Ascending aorta (tissue), 2 donors: ENCODE measurements at regions not wholly inside any gene's neighbourhood (a gene's known extent, or its start where the extent isn't known, plus 50 kb on each side); places are given as distances from the start of the nearest gene placed in this dataset.
A peak's percentile ranks its signal among the peaks of the same experiment; 100 is the strongest.

ENCODE experiments used
- DNase-seq, 2 donors: peaks; one replicate each; pipeline ENCODE4 v3.0.0-alpha.2; 2019; ENCODE audit warnings: low spot score in 2 of 2
- H3K27ac ChIP-seq, 2 donors: fragments of 200-600 bp; sonication (generic); one replicate each; pipeline ENCODE4 v1.5.1; 2016 to 2017; ENCODE audit warnings: mild to moderate bottlenecking in 1 of 2
- H3K27me3 ChIP-seq: fragments of 200-600 bp; sonication (generic); one replicate; pipeline ENCODE4 v1.5.1; 2017
- H3K36me3 ChIP-seq, 2 donors: fragments of 200-600 bp; sonication (generic); one replicate each; pipeline ENCODE4 v1.5.1; 2016
- H3K4me1 ChIP-seq, 2 donors: fragments of 200-600 bp; sonication (generic); one replicate each; pipeline ENCODE4 v1.5.1; 2016 to 2017; ENCODE audit warnings: mild to moderate bottlenecking in 1 of 2
- H3K4me3 ChIP-seq, 2 donors: fragments of 200-600 bp; sonication (generic); one replicate each; pipeline ENCODE4 v1.5.1; 2016 to 2017; ENCODE audit warnings: mild to moderate bottlenecking in 1 of 2
- H3K9me3 ChIP-seq, 2 donors: fragments of 200-600 bp; sonication (generic); one replicate each; pipeline ENCODE4 v1.5.1; 2016
- CTCF ChIP-seq, 3 experiments: fragments of 200-600 bp in 2 of 3; fragments of 450-650 bp in 1 of 3; sonication (generic) in 2 of 3; IDR thresholded peaks; one replicate each; pipeline ENCODE4 v1.5.1; 2016 to 2019; ENCODE audit warnings: antibody characterized with exemption in 3 of 3, mild to moderate bottlenecking in 1 of 3, moderate library complexity in 1 of 3
- intact Hi-C: fragments of 100-400 bp; cut with DNase I; formaldehyde crosslinking; loops from one replicate; pipeline ENCODE4 v1.15.1; 2023

GRCh38 chr10:78775891-78776290, 292.9 kb upstream of the ZMIZ1 start:
- H3K4me3 ChIP-seq, result no peak overlapping the region
- peaks cover 8 to 33% of the 10 kb centered on the region in 2 donors for H3K4me1 ChIP-seq
- no peak for TF ChIP-seq CTCF (IDR thresholded peaks at IDR 0.05)
- no peaks in the 10 kb centered on the region for H3K27me3 ChIP-seq
- no peak for DNase-seq
- H3K9me3 ChIP-seq, result no peaks in the 10 kb centered on the region
- H3K27ac ChIP-seq, result peak overlapping the region; percentile 52 to 78
- intact Hi-C loops, result no loop called here
- H3K36me3 ChIP-seq, result no peaks in the 10 kb centered on the region

GRCh38 chr10:78776756-78777155, 292.0 kb upstream of the ZMIZ1 start:
- intact Hi-C loops, result no loop called here
- no peak for TF ChIP-seq CTCF (IDR thresholded peaks at IDR 0.05)
- DNase-seq, result no peak
- peaks cover 8 to 33% of the 10 kb centered on the region in 2 donors for H3K4me1 ChIP-seq
- H3K27me3 ChIP-seq, result no peaks in the 10 kb centered on the region
- no peak overlapping the region for H3K4me3 ChIP-seq
- H3K36me3 ChIP-seq, result no peaks in the 10 kb centered on the region
- H3K9me3 ChIP-seq, result no peaks in the 10 kb centered on the region
- H3K27ac ChIP-seq, result peak overlapping the region; percentile 67 to 78

GRCh38 chr10:78777466-78777865, 291.3 kb upstream of the ZMIZ1 start:
- intact Hi-C loops, result no loop called here
- H3K4me1 ChIP-seq, result peaks cover 8 to 29% of the 10 kb centered on the region in 2 donors

GRCh38 chr10:78777867-78778266, 290.9 kb upstream of the ZMIZ1 start:
- Histone ChIP-seq H3K27me3 (no peaks in the 10 kb centered on the region), H3K27ac (peak overlapping the region; percentile 67 to 78), H3K4me1 (peaks cover 8 to 29% of the 10 kb centered on the region in 2 donors), H3K36me3 (no peaks in the 10 kb centered on the region), H3K4me3 (no peak overlapping the region), H3K9me3 (no peaks in the 10 kb centered on the region)
- DNase-seq, result peak in 1 of 2 donors; percentile 75
- TF ChIP-seq CTCF (IDR thresholded peaks at IDR 0.05), result no peak
- intact Hi-C loops, result no loop called here

More at GRCh38 chr10:78777466-78777865, 291.3 kb upstream of the ZMIZ1 start:
- Histone ChIP-seq H3K36me3 (no peaks in the 10 kb centered on the region), H3K9me3 (no peaks in the 10 kb centered on the region), H3K4me3 (no peak overlapping the region), H3K27me3 (no peaks in the 10 kb centered on the region), H3K27ac (peak overlapping the region; percentile 67 to 78)
- peak; percentile 26 to 67 for DNase-seq
- no peak for TF ChIP-seq CTCF (IDR thresholded peaks at IDR 0.05)

GRCh38 chr10:78778444-78779338, 290.1 kb upstream of the ZMIZ1 start:
- Histone ChIP-seq H3K4me1 (peaks cover 8 to 29% of the 10 kb centered on the region in 2 donors), H3K36me3 (no peaks in the 10 kb centered on the region), H3K27ac (peak overlapping the region in 1 of 2 donors; percentile 78), H3K9me3 (no peaks in the 10 kb centered on the region), H3K4me3 (no peak overlapping the region), H3K27me3 (no peaks in the 10 kb centered on the region)
- no peak for DNase-seq
- intact Hi-C loops, result no loop called here
- TF ChIP-seq CTCF (IDR thresholded peaks at IDR 0.05), result no peak
